GM13976 (cell line): ENCODE measurements at regions not wholly inside any gene's neighbourhood (a gene's known extent, or its start where the extent isn't known, plus 50 kb on each side); places are given as distances from the start of the nearest gene placed in this dataset.

ENCODE experiments used
- DNase-seq: peaks from one replicate; pipeline ENCODE4 v3.0.0; 2012; ENCODE audit warnings: low spot score
- in situ Hi-C: fragments of 300-500 bp; cut with MboI; formaldehyde crosslinking; loops from one replicate; pipeline ENCODE4 v1.12.0; 2022; ENCODE audit warnings: low sequenced_read_pairs, mixed read lengths, inconsistent platforms; ENCODE audit not compliant: unreplicated experiment
- TF ChIP-seq, protein P1 (sequence below): IDR thresholded peaks from 2 replicates; pipeline ENCODE4 v1.5.1; 2012; ENCODE audit warnings: borderline replicate concordance, mild to moderate bottlenecking; ENCODE audit not compliant: insufficient read depth; ENCODE audit errors: extremely low read depth, missing control alignments, control extremely low read depth

DNA sequence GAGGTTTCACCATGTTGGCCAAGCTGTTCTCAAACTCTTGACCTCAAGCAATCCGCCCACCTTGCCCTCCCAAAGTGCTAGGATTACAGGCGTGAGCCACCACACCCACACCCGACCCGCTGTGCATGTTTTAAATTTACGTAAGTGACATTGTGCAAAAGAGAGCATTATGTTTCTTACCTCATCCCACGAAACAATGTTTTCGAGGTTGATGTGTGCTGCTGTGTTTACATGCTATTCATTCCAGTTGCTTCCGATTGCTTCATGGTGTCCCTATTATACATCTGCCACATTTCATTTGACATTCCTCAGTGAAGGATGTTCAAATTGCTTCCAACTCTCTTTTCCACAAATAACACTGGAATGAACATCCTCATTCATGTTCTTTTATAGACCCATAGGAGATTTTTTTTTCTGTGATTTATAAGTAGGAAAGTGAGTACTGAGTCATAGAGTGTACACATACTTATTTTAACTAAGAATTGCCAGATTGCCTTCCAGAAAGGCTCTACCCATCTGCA lies 403.9 kb upstream of the JARID2 start:
- in situ Hi-C loops: no loop called here
- DNase-seq: no peak
- TF ChIP-seq, protein P1, sequence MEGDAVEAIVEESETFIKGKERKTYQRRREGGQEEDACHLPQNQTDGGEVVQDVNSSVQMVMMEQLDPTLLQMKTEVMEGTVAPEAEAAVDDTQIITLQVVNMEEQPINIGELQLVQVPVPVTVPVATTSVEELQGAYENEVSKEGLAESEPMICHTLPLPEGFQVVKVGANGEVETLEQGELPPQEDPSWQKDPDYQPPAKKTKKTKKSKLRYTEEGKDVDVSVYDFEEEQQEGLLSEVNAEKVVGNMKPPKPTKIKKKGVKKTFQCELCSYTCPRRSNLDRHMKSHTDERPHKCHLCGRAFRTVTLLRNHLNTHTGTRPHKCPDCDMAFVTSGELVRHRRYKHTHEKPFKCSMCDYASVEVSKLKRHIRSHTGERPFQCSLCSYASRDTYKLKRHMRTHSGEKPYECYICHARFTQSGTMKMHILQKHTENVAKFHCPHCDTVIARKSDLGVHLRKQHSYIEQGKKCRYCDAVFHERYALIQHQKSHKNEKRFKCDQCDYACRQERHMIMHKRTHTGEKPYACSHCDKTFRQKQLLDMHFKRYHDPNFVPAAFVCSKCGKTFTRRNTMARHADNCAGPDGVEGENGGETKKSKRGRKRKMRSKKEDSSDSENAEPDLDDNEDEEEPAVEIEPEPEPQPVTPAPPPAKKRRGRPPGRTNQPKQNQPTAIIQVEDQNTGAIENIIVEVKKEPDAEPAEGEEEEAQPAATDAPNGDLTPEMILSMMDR: no peak

- TF ChIP-seq, protein P1: no peak
- in situ Hi-C loops: no loop called here
- no peak for DNase-seq
Observed at GRCh38 chr6:14844411-14844810, 401.5 kb upstream of the JARID2 start.

DNA sequence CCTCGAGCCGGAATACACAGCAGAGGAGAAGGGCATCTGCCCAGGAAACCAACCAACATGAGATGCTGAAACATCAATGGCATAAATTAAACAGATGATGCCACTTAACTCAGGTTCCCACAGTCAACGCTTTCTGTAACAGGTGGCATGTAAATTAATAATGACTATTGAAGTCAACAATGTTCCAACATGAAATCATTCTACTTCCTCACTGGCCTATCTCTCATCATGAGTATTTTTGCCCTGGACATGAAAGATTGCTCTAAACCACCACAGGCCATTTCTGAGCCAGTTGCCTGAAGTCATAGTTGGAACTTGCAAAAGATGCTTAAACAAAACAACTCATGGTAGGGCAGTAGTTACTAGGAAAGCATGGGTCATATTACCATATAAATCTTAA lies 397.9 kb upstream of the JARID2 start:
- in situ Hi-C loops: no loop called here
- TF ChIP-seq, protein P1: no peak
- DNase-seq: no peak

DNA sequence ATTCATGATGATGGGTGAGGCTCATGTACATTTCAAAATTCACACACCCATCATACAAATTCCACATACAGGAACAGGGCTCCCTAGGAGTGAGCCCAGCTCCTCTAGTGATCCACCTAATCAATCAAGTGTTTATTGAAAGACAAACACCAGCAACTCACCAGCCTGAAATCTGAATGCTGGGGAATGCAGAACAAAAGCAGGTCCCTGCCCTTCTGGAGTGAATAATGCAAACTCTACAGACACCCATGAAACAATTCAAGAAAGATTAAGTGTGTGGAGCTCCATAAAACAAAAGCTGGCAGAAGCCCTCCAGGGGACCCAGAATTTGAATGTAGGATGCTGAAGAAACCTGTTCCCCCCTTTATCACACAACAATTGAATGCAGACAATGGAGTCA lies 396.7 kb upstream of the JARID2 start:
- TF ChIP-seq, protein P1: no peak
- in situ Hi-C loops: no loop called here
- no peak for DNase-seq

DNA sequence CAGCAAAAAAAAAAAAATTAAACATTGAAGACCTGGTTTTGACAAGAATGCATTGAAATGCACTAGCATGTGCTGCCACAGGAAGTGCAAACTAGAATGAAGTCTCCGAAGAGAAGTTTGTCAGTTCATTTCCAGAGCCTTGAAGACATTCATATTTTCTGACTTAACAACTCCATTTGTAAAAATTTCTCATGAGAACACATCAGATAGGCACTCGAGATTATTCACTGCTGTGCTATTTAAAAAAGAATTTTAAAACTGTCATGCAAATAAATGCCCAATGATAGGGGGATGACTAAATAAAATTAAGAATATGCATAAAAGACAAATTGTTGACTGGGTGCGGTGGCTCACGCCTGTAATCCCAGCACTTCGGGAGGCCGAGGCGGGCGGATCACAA lies 394.6 kb upstream of the JARID2 start:
- no peak for DNase-seq
- in situ Hi-C loops: no loop called here
- TF ChIP-seq, protein P1: no peak

GRCh38 chr6:14852375-14852774 lies 393.5 kb upstream of the JARID2 start:
- TF ChIP-seq, protein P1: no peak
- in situ Hi-C loops: no loop called here
- no peak for DNase-seq

DNA sequence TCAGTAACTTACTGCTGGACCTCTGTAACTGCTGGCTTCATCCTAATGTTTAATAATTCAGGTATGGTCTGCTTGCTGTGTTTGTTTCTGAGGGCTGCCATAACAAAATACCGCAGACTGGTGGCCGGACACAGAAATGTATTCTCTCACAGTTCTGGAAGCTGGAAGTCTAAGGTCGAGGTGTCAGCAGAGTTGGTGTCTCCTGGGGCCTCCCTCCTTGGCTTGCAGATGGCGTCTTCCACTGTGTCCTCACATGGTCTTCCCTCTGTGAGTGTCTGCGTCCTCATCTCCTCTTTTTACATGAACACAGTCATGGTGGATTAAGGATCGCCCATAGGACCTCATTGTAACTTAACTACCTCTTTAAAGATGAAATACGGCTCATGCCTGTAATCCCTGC lies 389.7 kb upstream of the JARID2 start:
- no peak for DNase-seq
- in situ Hi-C loops: no loop called here
- TF ChIP-seq, protein P1: no peak
